GM12878 (cell line): ENCODE measurements at regions not wholly inside any gene's neighbourhood (a gene's known extent, or its start where the extent isn't known, plus 50 kb on each side); places are given as distances from the start of the nearest gene placed in this dataset.

Experiments used
- CTCF ChIP-seq, 3 experiments: IDR thresholded peaks in 2 of 3; conservative IDR thresholded peaks in 1 of 3; 2 replicates each; pipeline ENCODE4 v1.5.1; 2011; ENCODE audit warnings: low read depth in 3 of 3, low read length in 3 of 3, mild to moderate bottlenecking in 3 of 3, control low read depth in 2 of 3, moderate library complexity in 2 of 3, inconsistent platforms in 1 of 3, mixed read lengths in 1 of 3; ENCODE audit not compliant: control insufficient read depth in 2 of 3, insufficient read depth in 1 of 3; ENCODE audit errors: extremely low read depth in 1 of 3
- EGR1 ChIP-seq, 2 experiments: IDR thresholded peaks; 1 replicate in 1 of 2; 2 replicates in 1 of 2; pipeline ENCODE4 v1.6.1; 2011 to 2012; ENCODE audit warnings: low read depth in 2 of 2, low read length in 2 of 2, borderline replicate concordance in 1 of 2, mild to moderate bottlenecking in 1 of 2, moderate library complexity in 1 of 2
- HDGF ChIP-seq: fragments of 450-650 bp; IDR thresholded peaks from 2 replicates; pipeline ENCODE4 v1.6.1; 2016; ENCODE audit warnings: antibody characterized with exemption
- JUNB ChIP-seq: IDR thresholded peaks from 2 replicates; pipeline ENCODE4 v1.6.1; 2016; ENCODE audit warnings: antibody characterized with exemption, mild to moderate bottlenecking
- NFYB ChIP-seq: IDR thresholded peaks from 2 replicates; pipeline ENCODE4 v1.6.1; 2011; ENCODE audit warnings: low read depth, mild to moderate bottlenecking, low read length, improper control_type of control experiment, moderate library complexity; ENCODE audit not compliant: insufficient read depth
- POLR2AphosphoS2 ChIP-seq: IDR thresholded peaks from 2 replicates; pipeline ENCODE4 v1.6.1; 2011; ENCODE audit warnings: low read depth, mild to moderate bottlenecking, low read length, improper control_type of control experiment, moderate library complexity
- REST ChIP-seq: IDR thresholded peaks from 2 replicates; pipeline ENCODE4 v1.6.1; 2012; ENCODE audit warnings: mild to moderate bottlenecking, low read depth, low read length
- SIX5 ChIP-seq: IDR thresholded peaks from 2 replicates; pipeline ENCODE4 v1.6.1; 2011; ENCODE audit warnings: mild to moderate bottlenecking, low read depth, low read length, moderate library complexity; ENCODE audit not compliant: severe bottlenecking
- SREBF2 ChIP-seq: IDR thresholded peaks from 2 replicates; pipeline ENCODE4 v1.6.1; 2012; ENCODE audit warnings: mild to moderate bottlenecking, low read length
- TARDBP ChIP-seq: IDR thresholded peaks from 2 replicates; pipeline ENCODE4 v1.6.1; 2016; ENCODE audit warnings: borderline replicate concordance

- no peak for TF ChIP-seq EGR1 (IDR thresholded peaks at IDR 0.05; ENCODE audit: borderline replicate concordance in 1 of 2, low read depth in 2 of 2, low read length in 2 of 2)
- TF ChIP-seq SREBF2: no peak
- TF ChIP-seq JUNB: no peak
- no peak for TF ChIP-seq TARDBP
- TF ChIP-seq SIX5: no peak
- no peak for TF ChIP-seq POLR2AphosphoS2
- TF ChIP-seq NFYB: no peak
- no peak for TF ChIP-seq CTCF (IDR thresholded peaks at IDR 0.05 in 2 of 3, conservative IDR thresholded peaks at IDR 0.05 in 1 of 3; ENCODE audit: control insufficient read depth in 2 of 3, extremely low read depth in 1 of 3, insufficient read depth in 1 of 3, low read depth in 3 of 3, low read length in 3 of 3)
- TF ChIP-seq REST: no peak
- TF ChIP-seq HDGF: no peak
Measured at GRCh38 chr12:67884596-67884995, 104.7 kb upstream of the IFNG-AS1 start.
